K562 (cell line): ENCODE measurements at regions not wholly inside any gene's neighbourhood (a gene's known extent, or its start where the extent isn't known, plus 50 kb on each side); places are given as distances from the start of the nearest gene placed in this dataset.

ENCODE experiments used
- ATAC-seq: fragments of 200-7000 bp; cut with Tn5 transposase; 3 replicates; pipeline ENCODE4 v1.9.1; 2020; ENCODE audit warnings: moderate library complexity
- BruUV-seq: library from RNA; stranded (reverse); fragments of 400-500 nt; replicated peaks from 2 replicates; lab custom pipeline; 2021; lab: Mats Ljungman, UMichigan
- CTCF ChIA-PET: fragments of 300-600 bp; formaldehyde crosslinking; extraction: SDS; loops from one replicate; lab custom pipeline; 2021; ENCODE audit warnings: low intra/inter-chr PET ratio; lab: Yijun Ruan, JAX
- POLR2A ChIA-PET: fragments of 300-600, 350-650 bp; sonication (Branson Sonifier 250); formaldehyde crosslinking; extraction: SDS; loops from one replicate; lab custom pipeline; 2021; ENCODE audit warnings: antibody characterized with exemption, inconsistent platforms; lab: Yijun Ruan, JAX
- DNase-seq, 4 experiments: peaks; one replicate each; pipeline versions ENCODE4 v3.0.0 to v3.0.0-alpha.2; 2011 to 2018; ENCODE audit warnings: low spot score in 3 of 4, mixed read lengths in 3 of 4; ENCODE audit errors: extremely low read depth in 1 of 4
- FAIRE-seq: peaks from 2 replicates; lab custom pipeline; 2011; peaks lifted over from hg19 to GRCh38; lab: Jason Lieb, UNC
- H2AFZ ChIP-seq: 2 replicates; pipeline ENCODE4 v1.6.0; 2011; ENCODE audit warnings: low read depth, low read length, control low read depth, inconsistent platforms
- H3K27ac ChIP-seq: fragments of 200-600 bp; 3 replicates; pipeline ENCODE4 v1.8.0; 2011; ENCODE audit warnings: low read depth, mild to moderate bottlenecking, control low read depth, inconsistent platforms, low read length, moderate library complexity, mixed read lengths; ENCODE audit errors: extremely low read depth
- H3K27me3 ChIP-seq, 2 experiments: fragments of 300-600 bp in 1 of 2; 2 replicates in 1 of 2; 3 replicates in 1 of 2; pipeline versions ENCODE4 v1.6.0 to v1.8.0; 2011; ENCODE audit warnings: inconsistent platforms in 2 of 2, low read length in 2 of 2, mild to moderate bottlenecking in 1 of 2, mixed read lengths in 1 of 2, moderate library complexity in 1 of 2; ENCODE audit not compliant: control insufficient read depth in 2 of 2, insufficient read depth in 2 of 2
- H3K36me3 ChIP-seq: fragments of 300-600 bp; 3 replicates; pipeline ENCODE4 v1.8.0; 2011; ENCODE audit warnings: mild to moderate bottlenecking, low read length, inconsistent platforms; ENCODE audit not compliant: control insufficient read depth, insufficient read depth
- H3K4me1 ChIP-seq, 2 experiments: fragments of 200-600 bp in 1 of 2; replicated peaks in 1 of 2; 2 replicates in 1 of 2; 3 replicates in 1 of 2; pipeline versions ENCODE4 v1.5.1 to v1.8.0; 2011; ENCODE audit warnings: inconsistent platforms in 2 of 2, low read length in 2 of 2, mild to moderate bottlenecking in 1 of 2, mixed read lengths in 1 of 2, moderate library complexity in 1 of 2; ENCODE audit not compliant: control insufficient read depth in 2 of 2, insufficient read depth in 2 of 2
- H3K4me2 ChIP-seq: 2 replicates; pipeline ENCODE4 v1.6.1; 2011; ENCODE audit warnings: low read length, control low read depth, inconsistent platforms, mixed read lengths; ENCODE audit not compliant: insufficient read depth
- H3K4me3 ChIP-seq: fragments of 200-600 bp; sonication (generic), shearing (Covaris generic); 2 replicates; pipeline ENCODE4 v1.5.1; 2016; ENCODE audit warnings: control low read depth, inconsistent platforms
- H3K79me2 ChIP-seq: fragments of 200-600 bp; 3 replicates; pipeline ENCODE4 v1.8.0; 2011; ENCODE audit warnings: low read length, inconsistent platforms; ENCODE audit not compliant: control insufficient read depth, insufficient read depth
- H3K9ac ChIP-seq, 2 experiments: 2 replicates each; pipeline versions ENCODE4 v1.6.0 to v1.6.1; 2011; ENCODE audit warnings: low read depth in 2 of 2, low read length in 2 of 2, control low read depth in 1 of 2, inconsistent platforms in 1 of 2, mild to moderate bottlenecking in 1 of 2, mixed read lengths in 1 of 2; ENCODE audit not compliant: insufficient read depth in 1 of 2
- H3K9me1 ChIP-seq: one replicate; pipeline ENCODE4 v1.6.0; 2011; ENCODE audit warnings: inconsistent platforms, mild to moderate bottlenecking, low read length, moderate library complexity; ENCODE audit not compliant: control insufficient read depth, insufficient read depth
- H3K9me3 ChIP-seq: replicated peaks from 2 replicates; pipeline ENCODE4 v1.5.1; 2011; ENCODE audit warnings: low read depth, low read length, inconsistent platforms; ENCODE audit not compliant: control insufficient read depth, insufficient read depth
- H4K20me1 ChIP-seq: replicated peaks from 2 replicates; pipeline ENCODE4 v1.6.1; 2011; ENCODE audit warnings: low read length, inconsistent platforms, mixed read lengths; ENCODE audit not compliant: control insufficient read depth, insufficient read depth
- CC2D1A ChIP-seq: fragments of 450-650 bp; IDR thresholded peaks from 2 replicates; pipeline ENCODE4 v1.6.1; 2017; ENCODE audit warnings: mild to moderate bottlenecking
- CREBBP ChIP-seq: IDR thresholded peaks from one replicate; pipeline ENCODE4 v1.6.1; 2012; ENCODE audit warnings: low read depth, mild to moderate bottlenecking, control low read depth, inconsistent platforms, low read length
- HNRNPK ChIP-seq: fragments of 200-400 bp; formaldehyde crosslinking; IDR thresholded peaks from one replicate; pipeline ENCODE4 v1.6.1; 2018; ENCODE audit warnings: mild to moderate bottlenecking, low read depth, low read length; ENCODE audit not compliant: poor library complexity, severe bottlenecking
- KLF10 ChIP-seq: fragments of 250-450 bp; sonication (Bioruptor Pico); IDR thresholded peaks from 2 replicates; pipeline ENCODE4 v1.6.1; 2021; ENCODE audit warnings: matching md5 sums
- SLC30A9 ChIP-seq: fragments of 250-450 bp; sonication (Bioruptor Pico); IDR thresholded peaks from 2 replicates; pipeline ENCODE4 v1.8.0; 2022; ENCODE audit warnings: mild to moderate bottlenecking, moderate library complexity
- SREBF2 ChIP-seq: sonication (generic); formaldehyde crosslinking; IDR thresholded peaks from 2 replicates; pipeline ENCODE4 v1.4.0; 2020; ENCODE audit warnings: mild to moderate bottlenecking, missing genetic modification reagents
- XRCC4 ChIP-seq: IDR thresholded peaks from one replicate; pipeline ENCODE4 v1.6.1; 2011; ENCODE audit not compliant: insufficient read depth, insufficient read length; ENCODE audit errors: extremely low read depth
- ZNF121 ChIP-seq: sonication (generic); formaldehyde crosslinking; conservative IDR thresholded peaks from 2 replicates; pipeline ENCODE4 v1.8.0; 2022; ENCODE audit warnings: missing genetic modification reagents
- WGBS: fragments of 100-300 bp; shearing (Covaris generic); methylation state at CpG from one replicate; pipeline ENCODE4 v1.1.6; 2016; ENCODE audit warnings: low coverage, mixed read lengths; ENCODE audit not compliant: insufficient coverage; ENCODE audit errors: missing lambda C conversion rate; 5-methylcytosine and 5-hydroxymethylcytosine counted together
- in situ Hi-C: fragments of 300-500 bp; cut with MboI; formaldehyde crosslinking; loops from 4 replicates; pipeline ENCODE4 v1.15.0; 2018; ENCODE audit warnings: inconsistent platforms, mixed read lengths
- intact Hi-C: fragments of 100-400 bp; cut with micrococcal nuclease; formaldehyde crosslinking; loops from 2 replicates; pipeline ENCODE4 v1.14.2; 2022
- TF ChIP-seq, protein P1 (sequence below), 2 experiments: fragments of 450-650 bp; IDR thresholded peaks; 2 replicates each; pipeline ENCODE4 v1.6.1; 2018; ENCODE audit warnings: mild to moderate bottlenecking in 2 of 2, low read depth in 1 of 2; ENCODE audit not compliant: partially characterized antibody in 2 of 2

GRCh38 chr22:48637231-48637630 lies 1190.4 kb downstream of the BRD1 start:
- no peak for TF ChIP-seq SLC30A9 (CRISPR knock-in tag)
- TF ChIP-seq CREBBP, result no peak
- TF ChIP-seq XRCC4, result no peak
- no peak for TF ChIP-seq CC2D1A
- no peak for TF ChIP-seq SREBF2 (CRISPR knock-in tag)
- no peak for TF ChIP-seq ZNF121 (CRISPR knock-in tag)
- TF ChIP-seq, protein P1, sequence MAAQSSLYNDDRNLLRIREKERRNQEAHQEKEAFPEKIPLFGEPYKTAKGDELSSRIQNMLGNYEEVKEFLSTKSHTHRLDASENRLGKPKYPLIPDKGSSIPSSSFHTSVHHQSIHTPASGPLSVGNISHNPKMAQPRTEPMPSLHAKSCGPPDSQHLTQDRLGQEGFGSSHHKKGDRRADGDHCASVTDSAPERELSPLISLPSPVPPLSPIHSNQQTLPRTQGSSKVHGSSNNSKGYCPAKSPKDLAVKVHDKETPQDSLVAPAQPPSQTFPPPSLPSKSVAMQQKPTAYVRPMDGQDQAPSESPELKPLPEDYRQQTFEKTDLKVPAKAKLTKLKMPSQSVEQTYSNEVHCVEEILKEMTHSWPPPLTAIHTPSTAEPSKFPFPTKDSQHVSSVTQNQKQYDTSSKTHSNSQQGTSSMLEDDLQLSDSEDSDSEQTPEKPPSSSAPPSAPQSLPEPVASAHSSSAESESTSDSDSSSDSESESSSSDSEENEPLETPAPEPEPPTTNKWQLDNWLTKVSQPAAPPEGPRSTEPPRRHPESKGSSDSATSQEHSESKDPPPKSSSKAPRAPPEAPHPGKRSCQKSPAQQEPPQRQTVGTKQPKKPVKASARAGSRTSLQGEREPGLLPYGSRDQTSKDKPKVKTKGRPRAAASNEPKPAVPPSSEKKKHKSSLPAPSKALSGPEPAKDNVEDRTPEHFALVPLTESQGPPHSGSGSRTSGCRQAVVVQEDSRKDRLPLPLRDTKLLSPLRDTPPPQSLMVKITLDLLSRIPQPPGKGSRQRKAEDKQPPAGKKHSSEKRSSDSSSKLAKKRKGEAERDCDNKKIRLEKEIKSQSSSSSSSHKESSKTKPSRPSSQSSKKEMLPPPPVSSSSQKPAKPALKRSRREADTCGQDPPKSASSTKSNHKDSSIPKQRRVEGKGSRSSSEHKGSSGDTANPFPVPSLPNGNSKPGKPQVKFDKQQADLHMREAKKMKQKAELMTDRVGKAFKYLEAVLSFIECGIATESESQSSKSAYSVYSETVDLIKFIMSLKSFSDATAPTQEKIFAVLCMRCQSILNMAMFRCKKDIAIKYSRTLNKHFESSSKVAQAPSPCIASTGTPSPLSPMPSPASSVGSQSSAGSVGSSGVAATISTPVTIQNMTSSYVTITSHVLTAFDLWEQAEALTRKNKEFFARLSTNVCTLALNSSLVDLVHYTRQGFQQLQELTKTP (IDR thresholded peaks at IDR 0.05; ENCODE audit: low read depth in 1 of 2, partially characterized antibody in 2 of 2), result no peak
- no peak for TF ChIP-seq KLF10 (CRISPR knock-in tag)
- no peak for TF ChIP-seq HNRNPK
- TF ChIP-seq, all 486 proteins: peak for 0
- no peaks in the 10 kb centered on the region for H3K9me1 ChIP-seq
- BruUV-seq, result no TSS peak
- H4K20me1 ChIP-seq, result no peaks in the 10 kb centered on the region
- no peak overlapping the region for H3K27ac ChIP-seq
- H3K4me1 ChIP-seq, result no peaks in the 10 kb centered on the region
- CTCF ChIA-PET, result no interaction called here
- ATAC-seq, result no peak
- H3K4me3 ChIP-seq, result no peak overlapping the region
- peaks cover 0 to 7% of the 10 kb centered on the region in 2 experiments; a peak in 2 of 5 replicates for H3K27me3 ChIP-seq
- H2AFZ ChIP-seq, result no peak overlapping the region
- no peak overlapping the region for H3K9ac ChIP-seq
- WGBS, result under 1% methylated on average over 13 of the region's 16 CpGs
- in situ Hi-C loops (no loop called here), intact Hi-C loops (no loop called here)
- POLR2A ChIA-PET, result no interaction called here
- H3K36me3 ChIP-seq, result no peaks in the 10 kb centered on the region
- FAIRE-seq, result no peak
- H3K4me2 ChIP-seq, result no peak overlapping the region
- no peaks in the 10 kb centered on the region for H3K9me3 ChIP-seq
- no peaks in the 10 kb centered on the region for H3K79me2 ChIP-seq
- DNase-seq, result no peak
